22Rv1 (cell line): ENCODE measurements at regions not wholly inside any gene's neighbourhood (a gene's known extent, or its start where the extent isn't known, plus 50 kb on each side); places are given as distances from the start of the nearest gene placed in this dataset.
A peak's percentile ranks its signal among the peaks of the same experiment; 100 is the strongest.

Experiments used
- H3K27ac ChIP-seq: fragments of 450-650 bp; 2 replicates; pipeline ENCODE4 v1.5.1; 2017
- CTCF ChIP-seq: fragments of 450-650 bp; IDR thresholded peaks from 2 replicates; pipeline ENCODE4 v1.5.1; 2017; ENCODE audit warnings: mild to moderate bottlenecking
- ZFX ChIP-seq: fragments of 450-650 bp; IDR thresholded peaks from 2 replicates; pipeline ENCODE4 v1.6.1; 2017; ENCODE audit warnings: antibody characterized with exemption, borderline replicate concordance

GRCh38 chr7:17205910-17206309, 92.5 kb upstream of the AHR start:
- TF ChIP-seq ZFX (no peak), CTCF (no peak)
- H3K27ac ChIP-seq, result peak overlapping the region; percentile 62

GRCh38 chr7:17206349-17206905, 92.0 kb upstream of the AHR start:
- H3K27ac ChIP-seq, result peak overlapping the region; percentile 62
- TF ChIP-seq ZFX (no peak), CTCF (no peak)

GRCh38 chr7:17207220-17207619, 91.2 kb upstream of the AHR start:
- TF ChIP-seq ZFX (no peak), CTCF (no peak)
- H3K27ac ChIP-seq, result peak overlapping the region; percentile 62

GRCh38 chr7:17209101-17209500, 89.4 kb upstream of the AHR start:
- no peak for TF ChIP-seq CTCF
- H3K27ac ChIP-seq, result no peak overlapping the region

GRCh38 chr7:17211307-17211836, 87.1 kb upstream of the AHR start:
- no peak overlapping the region for H3K27ac ChIP-seq
- TF ChIP-seq CTCF, result no peak
- TF ChIP-seq ZFX, result no peak

GRCh38 chr7:17212188-17212587, 86.3 kb upstream of the AHR start:
- no peak overlapping the region for H3K27ac ChIP-seq
- no peak for TF ChIP-seq CTCF
- no peak for TF ChIP-seq ZFX

- TF ChIP-seq ZFX (no peak), CTCF (no peak)
These were observed 70.5 kb upstream of the AHR start for GRCh38 chr7:17227766-17228490.

More at GRCh38 chr7:17227766-17228490, 70.5 kb upstream of the AHR start:
- H3K27ac ChIP-seq, result no peak overlapping the region
